ENCODE measurements at regions not wholly inside any gene's neighbourhood (a gene's known extent, or its start where the extent isn't known, plus 50 kb on each side); places are given as distances from the start of the nearest gene placed in this dataset.

GRCh38 chr1:148293651-148294050 lies 141.6 kb upstream of the NBPF11 start:
- FAIRE-seq: no peak

More at GRCh38 chr1:148293651-148294050, 141.6 kb upstream of the NBPF11 start:
- DNase-seq (ENCODE audit: low read depth, low spot score): no peak
- POLR2A ChIA-PET: no interaction called here
- no peak overlapping the region for H3K4me2 ChIP-seq (ENCODE audit: control insufficient read depth, insufficient read depth)
- WGBS (ENCODE audit: insufficient coverage, insufficient replicate concordance, low lambda C conversion rate, missing lambda C conversion rate): 9% methylated on average over 6 of the region's 6 CpGs
- no peaks in the 10 kb centered on the region for H3K79me2 ChIP-seq (ENCODE audit: control insufficient read depth, insufficient read depth, low read length)
- BruUV-seq (replicated peaks): no TSS peak
- SMC1A ChIA-PET (ENCODE audit: uncharacterized antibody, unreplicated experiment): no interaction called here
- no peaks in the 10 kb centered on the region for H3K36me3 ChIP-seq (ENCODE audit: control insufficient read depth in 2 of 2, insufficient read depth in 2 of 2, low read length in 1 of 2)
- TF ChIP-seq HDAC2 (IDR thresholded peaks at IDR 0.05): no peak
- no peak for TF ChIP-seq WRNIP1 (IDR thresholded peaks at IDR 0.05; ENCODE audit: borderline replicate concordance, low read depth, low read length)
- no peak for TF ChIP-seq IRF3 (IDR thresholded peaks at IDR 0.05)
- TF ChIP-seq RCOR1 (conservative IDR thresholded peaks at IDR 0.05; ENCODE audit: low read depth, low read length): no peak
- no peak for TF ChIP-seq SUPT20H (IDR thresholded peaks at IDR 0.05; ENCODE audit: borderline replicate concordance, control insufficient read depth, low read depth, low read length)
- TF ChIP-seq EZH2 (IDR thresholded peaks at IDR 0.05; ENCODE audit: borderline replicate concordance, control insufficient read depth, low read depth, low read length): no peak
- no peak for TF ChIP-seq ESRRA (IDR thresholded peaks at IDR 0.05; ENCODE audit: low read length)
- TF ChIP-seq BRCA1 (IDR thresholded peaks at IDR 0.05; ENCODE audit: low read depth, low read length): no peak
- TF ChIP-seq CHD4 (IDR thresholded peaks at IDR 0.05): no peak
- TF ChIP-seq HSF1 (IDR thresholded peaks at IDR 0.05; ENCODE audit: low read depth, low read length): no peak
- TF ChIP-seq TCF3 (IDR thresholded peaks at IDR 0.05; ENCODE audit: borderline replicate concordance, insufficient read depth, low read depth, low read length): no peak
- TF ChIP-seq DPF2 (IDR thresholded peaks at IDR 0.05): no peak
- no peak for TF ChIP-seq ATF7 (IDR thresholded peaks at IDR 0.05; ENCODE audit: low read depth)
- no peak for TF ChIP-seq ETV6 (conservative IDR thresholded peaks at IDR 0.05 in 1 of 2, IDR thresholded peaks at IDR 0.05 in 1 of 2; ENCODE audit: borderline replicate concordance in 1 of 2, low read depth in 1 of 2)
- no peak for TF ChIP-seq IKZF1 (conservative IDR thresholded peaks at IDR 0.05)
- TF ChIP-seq, protein P1, sequence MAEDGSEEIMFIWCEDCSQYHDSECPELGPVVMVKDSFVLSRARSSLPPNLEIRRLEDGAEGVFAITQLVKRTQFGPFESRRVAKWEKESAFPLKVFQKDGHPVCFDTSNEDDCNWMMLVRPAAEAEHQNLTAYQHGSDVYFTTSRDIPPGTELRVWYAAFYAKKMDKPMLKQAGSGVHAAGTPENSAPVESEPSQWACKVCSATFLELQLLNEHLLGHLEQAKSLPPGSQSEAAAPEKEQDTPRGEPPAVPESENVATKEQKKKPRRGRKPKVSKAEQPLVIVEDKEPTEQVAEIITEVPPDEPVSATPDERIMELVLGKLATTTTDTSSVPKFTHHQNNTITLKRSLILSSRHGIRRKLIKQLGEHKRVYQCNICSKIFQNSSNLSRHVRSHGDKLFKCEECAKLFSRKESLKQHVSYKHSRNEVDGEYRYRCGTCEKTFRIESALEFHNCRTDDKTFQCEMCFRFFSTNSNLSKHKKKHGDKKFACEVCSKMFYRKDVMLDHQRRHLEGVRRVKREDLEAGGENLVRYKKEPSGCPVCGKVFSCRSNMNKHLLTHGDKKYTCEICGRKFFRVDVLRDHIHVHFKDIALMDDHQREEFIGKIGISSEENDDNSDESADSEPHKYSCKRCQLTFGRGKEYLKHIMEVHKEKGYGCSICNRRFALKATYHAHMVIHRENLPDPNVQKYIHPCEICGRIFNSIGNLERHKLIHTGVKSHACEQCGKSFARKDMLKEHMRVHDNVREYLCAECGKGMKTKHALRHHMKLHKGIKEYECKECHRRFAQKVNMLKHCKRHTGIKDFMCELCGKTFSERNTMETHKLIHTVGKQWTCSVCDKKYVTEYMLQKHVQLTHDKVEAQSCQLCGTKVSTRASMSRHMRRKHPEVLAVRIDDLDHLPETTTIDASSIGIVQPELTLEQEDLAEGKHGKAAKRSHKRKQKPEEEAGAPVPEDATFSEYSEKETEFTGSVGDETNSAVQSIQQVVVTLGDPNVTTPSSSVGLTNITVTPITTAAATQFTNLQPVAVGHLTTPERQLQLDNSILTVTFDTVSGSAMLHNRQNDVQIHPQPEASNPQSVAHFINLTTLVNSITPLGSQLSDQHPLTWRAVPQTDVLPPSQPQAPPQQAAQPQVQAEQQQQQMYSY (CRISPR knock-in tag; IDR thresholded peaks at IDR 0.05): no peak
- no peak for TF ChIP-seq POLR2A (IDR thresholded peaks at IDR 0.05; ENCODE audit: low read depth, low read length)
- intact Hi-C loops (cut with micrococcal nuclease; ENCODE audit: unreplicated experiment): no loop called here
- no peak overlapping the region for H3K9ac ChIP-seq (ENCODE audit: control insufficient read depth, insufficient read depth, low read length)
- no peak overlapping the region for H3K27ac ChIP-seq (ENCODE audit: control insufficient read depth, insufficient read depth)
- H3K9me3 ChIP-seq (replicated peaks; ENCODE audit: control insufficient read depth, insufficient read depth, low read length): no peaks in the 10 kb centered on the region
- ATAC-seq: no peak
- no peaks in the 10 kb centered on the region for H3K27me3 ChIP-seq (replicated peaks in 1 of 2; ENCODE audit: control insufficient read depth in 2 of 2, insufficient read depth in 2 of 2, low read length in 1 of 2)
- RAD21 ChIA-PET (ENCODE audit: unreplicated experiment): no interaction called here
- H2AFZ ChIP-seq (ENCODE audit: control insufficient read depth, low read depth, low read length): no peak overlapping the region
- H4K20me1 ChIP-seq (ENCODE audit: control insufficient read depth, insufficient read depth): no peaks in the 10 kb centered on the region
- H3K4me3 ChIP-seq: no peak overlapping the region
- in situ Hi-C loops (cut with MboI): no loop called here
- CTCF ChIA-PET: no interaction called here
- H3K4me1 ChIP-seq (ENCODE audit: control insufficient read depth, insufficient read depth, low read length): no peaks in the 10 kb centered on the region
